DMS114 treated with DMSO at 0.1 percent for 48 hours (cell line): ENCODE measurements at regions not wholly inside any gene's neighbourhood (a gene's known extent, or its start where the extent isn't known, plus 50 kb on each side); places are given as distances from the start of the nearest gene placed in this dataset.

Source experiments
- DNase-seq: peaks from one replicate; lab custom pipeline; 2025; ENCODE audit not compliant: unreplicated experiment; lab: John Stamatoyannopoulos, UW

GRCh38 chr18:78632111-78632541 lies 347.5 kb upstream of the SALL3 start:
- DNase-seq, result no peak

DNA sequence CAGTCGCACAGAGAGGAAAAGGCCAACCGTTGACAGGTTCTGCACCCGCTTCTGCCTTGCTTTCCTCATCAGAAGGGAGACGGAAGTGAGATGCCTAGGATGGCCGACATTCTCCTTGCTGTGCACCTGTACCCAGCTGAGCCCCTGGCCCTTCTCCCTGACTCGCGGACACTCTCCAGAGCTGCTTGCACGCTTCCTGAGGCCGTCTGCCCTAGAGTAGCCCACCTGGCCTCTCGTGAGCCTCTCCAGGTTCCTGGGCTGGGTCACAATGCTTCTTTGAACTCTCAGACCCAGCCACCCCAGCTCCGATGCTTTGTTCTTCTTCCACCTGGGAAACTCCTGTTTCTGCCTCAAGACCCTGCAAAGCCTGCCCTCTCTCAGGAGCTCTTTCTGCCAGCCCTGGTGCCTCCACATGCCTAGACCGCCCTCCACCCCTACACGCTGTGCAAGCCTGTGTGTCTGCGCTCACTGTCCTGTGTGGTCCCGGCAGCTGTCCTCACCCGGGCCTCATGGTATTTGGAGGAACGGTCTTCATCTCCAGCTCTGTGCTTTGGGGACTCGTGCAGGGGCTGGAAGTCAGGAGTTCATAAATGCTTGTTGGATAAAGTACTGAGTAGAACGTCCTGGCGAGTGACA lies 345.4 kb upstream of the SALL3 start:
- DNase-seq, result no peak

DNA sequence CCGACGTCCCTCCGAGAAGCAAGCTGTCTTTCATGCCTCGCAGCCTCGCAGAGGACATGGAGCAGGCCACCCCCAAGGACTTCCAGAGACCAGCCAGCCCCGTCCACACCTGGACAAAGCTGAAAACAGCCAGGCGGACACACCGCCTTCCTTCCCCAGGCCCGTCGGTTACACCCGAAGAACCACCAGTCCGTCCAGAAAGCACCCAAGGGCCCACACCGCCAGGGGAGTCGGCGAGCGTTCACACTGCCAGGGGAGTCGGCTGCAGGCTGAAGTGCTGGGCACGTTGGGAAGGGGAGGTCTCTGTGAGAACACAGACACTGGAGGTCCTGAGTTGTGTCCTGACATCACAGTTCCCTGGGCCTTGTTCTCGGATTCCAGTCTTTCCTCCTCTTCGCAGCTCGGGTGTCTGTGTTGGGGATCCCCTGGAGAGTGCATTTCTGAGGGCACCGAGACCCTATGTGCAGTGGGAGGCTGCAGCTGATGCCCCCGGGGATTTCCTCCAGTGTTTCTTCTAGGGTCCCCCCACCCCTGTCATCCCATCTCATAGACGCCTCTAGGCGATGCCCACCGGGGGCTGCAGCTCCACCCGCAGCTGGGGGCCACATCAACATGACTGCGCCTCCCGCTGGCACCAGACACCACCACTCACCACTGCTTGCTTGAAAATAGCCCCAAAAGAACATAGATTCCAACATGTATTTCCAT lies 344.4 kb upstream of the SALL3 start:
- DNase-seq, result no peak

- DNase-seq, result no peak
Observed at GRCh38 chr18:78636260-78636659, 343.4 kb upstream of the SALL3 start.

- DNase-seq, result no peak
Observed at GRCh38 chr18:78637442-78638402, 341.9 kb upstream of the SALL3 start.

DNA sequence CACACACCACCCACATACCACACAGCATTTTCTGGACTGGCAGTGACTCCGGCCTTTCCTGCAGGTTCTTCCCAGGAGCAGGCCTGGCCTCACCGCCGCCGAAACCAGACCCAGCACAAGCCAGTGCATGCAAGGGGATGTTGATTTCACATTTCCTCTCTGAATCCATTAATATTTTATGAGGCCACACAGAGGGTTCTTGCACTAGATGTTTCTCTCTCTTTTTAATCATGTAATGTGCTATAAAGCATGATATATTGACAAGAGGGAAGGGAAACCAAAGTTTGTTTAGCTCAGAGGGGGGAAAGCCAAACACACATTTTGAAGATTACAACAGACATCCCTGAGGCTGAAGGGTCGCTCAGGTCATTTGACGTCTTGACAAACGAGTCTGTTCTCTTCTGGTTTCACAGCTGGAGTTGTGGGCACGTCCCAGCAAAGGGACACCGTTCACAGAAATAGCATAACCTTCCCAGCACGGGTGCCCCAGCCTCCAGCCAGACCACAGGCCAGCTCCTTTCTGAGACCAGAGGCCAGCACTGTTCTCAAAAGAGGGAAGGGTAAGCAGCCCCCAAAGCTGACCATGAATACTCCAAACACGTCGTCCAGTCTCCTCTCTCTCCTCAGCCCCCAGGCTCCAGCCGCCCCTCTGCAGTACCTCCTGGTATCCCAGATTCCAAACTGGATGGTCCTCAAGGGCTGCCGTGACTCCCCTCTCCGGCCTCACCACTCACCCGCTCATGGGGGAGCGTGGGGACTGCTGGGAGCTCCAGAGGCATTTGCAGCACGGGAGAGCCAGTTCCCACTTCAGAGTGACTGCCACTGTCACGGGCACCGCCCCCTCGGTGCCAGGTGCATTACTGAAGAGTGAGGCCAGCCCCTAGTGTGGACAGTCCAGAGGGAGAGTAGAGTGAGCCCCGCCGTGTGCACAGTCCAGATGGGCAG lies 340.3 kb upstream of the SALL3 start:
- DNase-seq, result no peak

GRCh38 chr18:78640246-78640995 lies 339.2 kb upstream of the SALL3 start:
- no peak for DNase-seq

- DNase-seq, result no peak
Observed at GRCh38 chr18:78641689-78642231, 337.9 kb upstream of the SALL3 start.

DNA sequence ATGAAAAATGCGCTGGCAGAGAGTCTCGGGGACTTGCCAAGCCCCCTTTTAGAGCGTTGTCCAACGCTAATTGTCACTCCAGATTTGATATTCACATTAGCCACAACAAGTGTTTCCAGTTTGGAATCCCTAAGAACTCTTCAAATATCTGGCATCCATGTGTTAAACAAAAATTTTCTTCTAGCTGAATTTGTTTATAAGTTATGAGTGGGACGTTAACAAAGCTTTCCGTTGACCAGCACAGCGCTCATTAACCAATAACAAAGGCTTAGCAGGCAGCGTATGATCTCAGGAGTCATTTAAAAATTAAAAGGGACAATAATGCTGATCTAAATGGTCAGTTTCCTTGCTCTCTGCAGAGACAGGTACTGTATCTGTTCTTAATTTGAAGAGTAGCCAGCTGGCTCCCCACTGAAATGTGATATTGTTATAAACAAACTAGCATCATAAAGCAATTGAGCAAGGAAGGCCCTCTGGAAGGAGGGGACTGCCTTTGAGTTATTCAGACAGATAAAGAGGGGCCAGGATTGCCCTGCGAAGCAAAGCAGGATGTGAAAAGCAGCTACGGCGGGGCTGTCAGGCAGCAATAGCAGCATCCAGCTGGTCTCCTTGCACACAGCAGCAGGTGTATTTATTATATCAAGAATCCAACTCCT lies 337.2 kb upstream of the SALL3 start:
- DNase-seq, result no peak

- no peak for DNase-seq
Observed at GRCh38 chr18:78643004-78643403, 336.6 kb upstream of the SALL3 start.

GRCh38 chr18:78643981-78644380 lies 335.6 kb upstream of the SALL3 start:
- DNase-seq, result no peak

DNA sequence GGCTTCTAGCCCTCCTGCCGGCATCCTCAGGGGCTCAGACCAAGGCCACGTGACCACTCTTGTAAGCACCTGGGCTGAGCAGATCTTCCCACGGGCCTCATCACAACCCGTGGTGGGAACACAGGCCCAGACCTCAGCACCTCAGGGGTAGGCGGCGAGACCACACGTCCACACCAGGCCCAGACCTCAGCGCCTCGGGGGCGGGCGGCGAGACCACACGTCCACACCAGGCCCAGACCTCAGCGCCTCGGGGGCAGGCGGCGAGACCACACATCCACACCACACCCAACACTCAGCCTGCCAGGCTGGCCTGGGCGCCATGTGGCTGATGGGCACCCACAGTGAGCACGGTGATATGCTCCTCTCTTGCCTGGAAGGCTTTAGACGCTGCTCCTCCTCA lies 334.4 kb upstream of the SALL3 start:
- no peak for DNase-seq

DNA sequence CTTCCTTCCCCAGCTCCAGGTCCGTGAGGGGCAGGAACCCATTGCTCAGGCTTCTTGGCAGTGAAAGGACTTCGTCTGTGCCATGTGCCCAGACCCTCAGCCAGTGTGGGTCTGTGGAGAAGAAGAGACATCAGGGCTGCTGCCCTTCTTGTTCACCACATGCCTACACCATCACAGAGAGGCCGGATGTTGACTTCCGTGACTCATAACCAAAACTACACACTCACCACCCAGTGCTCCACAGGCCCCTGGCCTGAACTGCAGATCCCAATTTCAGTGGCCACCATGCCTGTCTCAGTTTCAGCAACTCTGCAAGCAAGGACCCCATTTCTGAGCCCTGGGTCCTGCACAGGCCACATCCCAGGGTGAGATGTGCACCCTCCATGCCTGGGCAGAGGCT lies 332.6 kb upstream of the SALL3 start:
- DNase-seq, result no peak

DNA sequence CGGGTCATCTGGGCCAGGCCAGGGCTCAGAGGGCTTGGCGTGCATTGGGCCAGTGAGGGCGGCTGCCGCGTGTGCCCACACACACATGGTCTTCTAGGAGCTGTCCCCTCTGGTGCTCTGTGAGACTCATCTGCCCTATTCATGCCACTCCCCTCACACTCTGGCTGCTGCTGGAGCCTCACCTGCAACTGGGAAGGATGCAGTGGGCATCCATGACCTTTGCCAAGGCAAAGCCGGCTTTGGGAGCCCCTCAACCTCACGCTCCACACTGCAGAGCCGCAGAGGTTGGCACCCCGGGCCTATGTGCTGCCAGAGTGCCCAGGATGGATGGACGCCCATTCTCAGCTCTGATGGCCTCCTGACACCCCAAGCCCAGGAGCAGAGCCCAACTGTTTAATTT lies 330.2 kb upstream of the SALL3 start:
- DNase-seq, result no peak

DNA sequence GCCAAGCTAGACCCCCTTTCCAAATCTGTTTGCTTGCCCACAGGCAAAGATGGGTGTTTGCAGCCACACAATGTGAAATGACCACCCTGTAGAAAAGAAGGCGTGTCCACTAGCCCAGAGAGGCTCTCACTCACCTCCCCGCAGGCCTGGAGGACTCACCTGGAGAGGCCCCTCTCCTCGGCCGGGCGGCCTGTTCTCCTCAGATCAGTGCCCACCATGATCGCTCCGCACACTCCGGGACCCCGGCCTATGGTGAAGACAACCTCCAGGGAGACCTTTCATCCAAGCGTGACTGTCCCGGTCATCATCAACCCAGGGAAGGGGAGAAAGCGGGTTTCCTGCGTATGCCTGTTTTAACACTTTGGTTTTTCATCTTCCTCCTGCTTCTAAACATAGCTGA lies 328.7 kb upstream of the SALL3 start:
- DNase-seq, result no peak

DNA sequence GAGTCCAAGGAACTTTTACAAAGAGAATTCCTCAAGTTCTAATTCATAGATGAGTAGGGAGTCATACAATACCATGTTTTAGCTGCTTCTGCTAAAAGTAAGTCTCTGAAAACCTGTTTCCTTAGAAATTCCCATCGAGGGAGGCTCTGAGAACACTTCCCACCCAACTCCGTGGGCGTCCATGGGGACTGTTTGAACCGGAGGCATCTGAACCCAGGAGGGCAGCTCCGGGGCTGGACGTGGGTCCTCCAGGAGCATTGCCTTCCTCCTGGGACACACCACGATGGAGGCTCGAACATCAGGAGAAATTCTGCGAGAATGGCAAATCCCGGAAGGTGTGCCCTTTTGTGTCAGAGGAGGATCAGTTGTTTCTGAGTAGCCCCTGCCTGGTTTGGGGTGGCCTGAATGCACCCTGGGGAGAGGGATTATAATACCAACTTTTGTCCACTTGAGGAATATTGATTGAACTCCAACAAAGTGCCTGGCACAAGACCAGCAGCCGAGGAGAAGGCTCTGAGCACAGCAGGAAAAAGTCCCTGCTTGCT lies 327.5 kb upstream of the SALL3 start:
- no peak for DNase-seq

GRCh38 chr18:78655921-78656320 lies 323.7 kb upstream of the SALL3 start:
- DNase-seq, result no peak

- DNase-seq, result no peak
Observed at GRCh38 chr18:78656346-78656925, 323.2 kb upstream of the SALL3 start.

GRCh38 chr18:78658531-78658930 lies 321.1 kb upstream of the SALL3 start:
- DNase-seq, result no peak
